Coronary artery (tissue), 2 donors: ENCODE measurements at regions not wholly inside any gene's neighbourhood (a gene's known extent, or its start where the extent isn't known, plus 50 kb on each side); places are given as distances from the start of the nearest gene placed in this dataset.

Source experiments
- DNase-seq: peaks from one replicate; pipeline ENCODE4 v3.0.0-alpha.2; 2017; ENCODE audit warnings: low spot score
- H3K27ac ChIP-seq, 2 donors: fragments of 200-600 bp; sonication (generic); one replicate each; pipeline ENCODE4 v1.5.1; 2016 to 2019
- H3K4me3 ChIP-seq: fragments of 200-600 bp; sonication (generic); 2 replicates; pipeline ENCODE4 v1.5.1; 2016; ENCODE audit warnings: mild to moderate bottlenecking, moderate library complexity
- TF ChIP-seq, protein P1 (sequence below): fragments of 200-600 bp; sonication (generic); IDR thresholded peaks from one replicate; pipeline ENCODE4 v1.5.1; 2019; ENCODE audit warnings: antibody characterized with exemption

DNA sequence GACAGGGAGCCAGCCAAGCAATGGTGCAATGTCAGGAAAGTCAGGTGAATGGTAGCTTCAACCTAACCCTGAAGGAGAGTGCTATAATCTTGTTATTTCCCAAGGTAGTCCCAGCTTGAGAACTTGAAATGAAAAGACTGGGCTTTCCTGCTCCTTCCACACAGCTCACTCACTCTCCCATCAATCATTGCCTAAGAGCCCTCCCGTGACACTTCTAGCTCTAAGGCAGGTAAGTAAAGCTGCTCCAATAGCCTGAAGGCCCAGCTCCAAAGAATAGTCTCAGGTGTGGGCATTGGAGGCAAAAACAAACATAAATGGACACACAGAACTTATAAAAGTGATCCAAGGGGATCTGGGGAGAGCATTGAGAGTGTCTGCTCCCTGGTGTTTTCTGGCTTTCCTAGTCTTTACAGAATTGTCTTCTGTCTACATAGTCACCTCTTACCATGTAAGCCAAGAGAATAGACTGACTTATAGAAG is 63.1 kb upstream of the TBC1D5 start:
- Histone ChIP-seq H3K27ac (no peak overlapping the region), H3K4me3 (no peak overlapping the region)
- TF ChIP-seq, protein P1, sequence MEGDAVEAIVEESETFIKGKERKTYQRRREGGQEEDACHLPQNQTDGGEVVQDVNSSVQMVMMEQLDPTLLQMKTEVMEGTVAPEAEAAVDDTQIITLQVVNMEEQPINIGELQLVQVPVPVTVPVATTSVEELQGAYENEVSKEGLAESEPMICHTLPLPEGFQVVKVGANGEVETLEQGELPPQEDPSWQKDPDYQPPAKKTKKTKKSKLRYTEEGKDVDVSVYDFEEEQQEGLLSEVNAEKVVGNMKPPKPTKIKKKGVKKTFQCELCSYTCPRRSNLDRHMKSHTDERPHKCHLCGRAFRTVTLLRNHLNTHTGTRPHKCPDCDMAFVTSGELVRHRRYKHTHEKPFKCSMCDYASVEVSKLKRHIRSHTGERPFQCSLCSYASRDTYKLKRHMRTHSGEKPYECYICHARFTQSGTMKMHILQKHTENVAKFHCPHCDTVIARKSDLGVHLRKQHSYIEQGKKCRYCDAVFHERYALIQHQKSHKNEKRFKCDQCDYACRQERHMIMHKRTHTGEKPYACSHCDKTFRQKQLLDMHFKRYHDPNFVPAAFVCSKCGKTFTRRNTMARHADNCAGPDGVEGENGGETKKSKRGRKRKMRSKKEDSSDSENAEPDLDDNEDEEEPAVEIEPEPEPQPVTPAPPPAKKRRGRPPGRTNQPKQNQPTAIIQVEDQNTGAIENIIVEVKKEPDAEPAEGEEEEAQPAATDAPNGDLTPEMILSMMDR, result no peak
- DNase-seq, result no peak

DNA sequence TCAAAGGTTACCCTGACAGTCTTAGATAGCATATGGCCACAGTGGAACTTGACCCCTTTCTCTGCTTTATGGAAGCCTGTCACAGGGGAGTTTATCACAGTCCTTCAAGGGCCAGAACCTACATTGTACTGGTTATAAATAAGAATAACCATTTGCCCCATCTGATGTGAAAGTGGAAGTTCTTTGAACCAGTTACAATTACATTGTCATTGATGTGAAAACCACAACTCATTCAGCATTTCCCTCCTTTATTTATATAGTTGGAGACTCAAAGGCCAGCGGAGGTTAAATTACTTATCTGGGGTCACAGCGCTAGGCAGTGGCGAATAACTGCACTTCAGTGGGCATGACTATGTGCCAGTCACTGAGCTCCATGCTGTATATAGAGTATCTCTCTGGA is 60.5 kb upstream of the TBC1D5 start:
- TF ChIP-seq, protein P1, result no peak

DNA sequence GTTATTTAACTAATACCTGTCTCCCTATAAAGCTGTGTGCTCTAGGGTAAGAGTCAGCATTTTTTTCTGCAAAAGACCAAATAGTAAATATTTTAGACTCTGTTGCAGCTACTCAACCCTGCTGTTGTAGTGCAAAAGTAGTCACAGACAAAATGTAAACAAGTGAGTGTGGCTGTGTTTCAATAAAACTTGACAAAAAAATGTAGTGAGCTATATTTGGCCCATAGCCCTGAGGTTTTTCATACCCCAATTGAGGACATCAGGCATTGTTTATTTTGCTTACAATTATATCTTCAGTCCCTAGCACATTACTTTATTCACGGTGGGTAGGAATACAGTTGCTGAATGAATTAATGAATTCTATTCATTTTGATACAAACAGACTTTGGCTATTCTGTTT is 58.7 kb upstream of the TBC1D5 start:
- TF ChIP-seq, protein P1, result no peak
- Histone ChIP-seq H3K4me3 (no peak overlapping the region), H3K27ac (no peak overlapping the region)
- no peak for DNase-seq

More for the DNA sequence above, 60.5 kb upstream of the TBC1D5 start:
- H3K4me3 ChIP-seq, result no peak overlapping the region
- no peak overlapping the region for H3K27ac ChIP-seq
- DNase-seq, result no peak

DNA sequence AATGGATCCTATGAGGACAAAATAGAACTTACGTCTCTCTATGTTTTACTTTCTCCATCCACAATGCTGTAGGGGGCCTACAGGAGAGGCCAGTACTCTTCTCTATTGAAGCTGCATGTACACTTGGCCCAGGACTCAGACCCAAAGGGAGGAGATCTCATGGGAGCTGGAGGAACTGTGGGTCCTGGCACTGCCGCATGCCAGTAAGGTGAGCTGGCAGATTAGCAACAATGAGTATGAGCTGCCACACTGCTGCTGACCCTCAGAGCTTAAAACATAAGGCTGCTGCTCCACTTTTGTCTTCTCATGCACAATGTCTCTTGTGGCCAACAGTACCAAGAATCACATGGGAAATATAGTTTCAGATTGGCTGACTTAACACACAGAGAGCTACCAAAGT is 57.8 kb upstream of the TBC1D5 start:
- TF ChIP-seq, protein P1, result no peak
- no peak overlapping the region for H3K4me3 ChIP-seq
- no peak for DNase-seq
- H3K27ac ChIP-seq, result no peak overlapping the region

DNA sequence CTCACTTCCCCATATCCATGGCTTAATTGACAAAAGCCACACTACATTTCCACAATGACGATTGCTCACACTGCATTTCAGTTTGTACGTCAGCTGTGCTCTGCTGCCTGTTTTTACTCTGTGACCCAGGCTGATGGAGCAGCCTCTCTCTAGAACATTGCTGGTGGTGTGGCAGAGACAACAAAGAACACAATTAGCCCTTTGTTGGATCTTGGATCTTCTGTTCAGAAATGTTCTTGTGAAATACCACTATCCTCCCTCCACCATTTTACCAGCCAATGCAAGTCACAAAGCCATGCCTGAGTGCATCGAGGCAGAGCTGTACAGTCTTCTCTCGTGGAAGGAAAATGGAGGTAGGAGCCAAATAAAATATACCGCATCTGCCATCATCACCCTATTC is 56.9 kb upstream of the TBC1D5 start:
- H3K27ac ChIP-seq, result no peak overlapping the region

DNA sequence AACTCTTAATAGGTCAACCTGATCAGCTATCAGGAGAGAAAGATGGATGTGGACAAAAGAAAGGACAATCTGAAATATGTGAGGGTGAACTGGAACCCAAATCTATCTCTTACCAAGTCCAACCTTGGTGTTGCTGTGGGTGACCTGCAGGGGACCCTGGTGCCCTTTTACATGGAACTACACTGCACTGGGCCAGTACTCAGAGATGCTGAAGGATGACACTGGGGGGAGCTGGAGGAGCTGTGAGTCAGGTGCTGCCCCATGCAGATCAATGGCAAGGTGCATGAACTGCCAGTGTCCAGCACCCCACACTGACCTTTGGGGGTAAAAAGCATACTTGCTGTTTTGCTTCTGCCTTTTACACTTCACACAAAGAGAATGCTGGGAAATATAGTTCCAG is 55.6 kb upstream of the TBC1D5 start:
- Histone ChIP-seq H3K4me3 (no peak overlapping the region), H3K27ac (no peak overlapping the region)
- TF ChIP-seq, protein P1, result no peak
- no peak for DNase-seq

More for the DNA sequence above, 56.9 kb upstream of the TBC1D5 start:
- H3K4me3 ChIP-seq, result no peak overlapping the region
- DNase-seq, result no peak
- TF ChIP-seq, protein P1, result no peak

DNA sequence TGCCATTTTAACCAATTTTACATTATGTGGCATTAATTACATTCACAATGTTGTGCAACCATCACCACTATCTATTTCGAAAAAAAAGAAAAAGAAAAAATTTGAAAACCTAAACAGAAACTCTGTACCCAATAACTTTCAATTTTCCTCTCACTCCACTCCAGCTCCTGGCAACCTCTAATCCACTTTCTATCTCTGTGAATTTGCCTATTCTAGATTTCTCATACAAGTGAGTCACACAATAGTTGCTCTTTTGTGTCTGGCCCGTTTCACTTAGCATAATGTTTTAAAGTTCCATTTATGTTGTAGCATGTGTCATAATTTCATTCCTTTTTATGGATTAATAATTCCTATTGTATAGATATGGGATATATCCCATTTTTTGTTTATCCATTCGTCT is 53.3 kb upstream of the TBC1D5 start:
- Histone ChIP-seq H3K4me3 (no peak overlapping the region), H3K27ac (no peak overlapping the region)
- TF ChIP-seq, protein P1, result no peak
- DNase-seq, result no peak
